HG03442 (cell line): ENCODE measurements at regions not wholly inside any gene's neighbourhood (a gene's known extent, or its start where the extent isn't known, plus 50 kb on each side); places are given as distances from the start of the nearest gene placed in this dataset.

ENCODE experiments used
- ATAC-seq: cut with Tn5 transposase; IDR thresholded peaks from one replicate; pipeline ENCODE4 v1.9.1; 2021; ENCODE audit warnings: mild to moderate bottlenecking, moderate library complexity; ENCODE audit not compliant: unreplicated experiment

DNA sequence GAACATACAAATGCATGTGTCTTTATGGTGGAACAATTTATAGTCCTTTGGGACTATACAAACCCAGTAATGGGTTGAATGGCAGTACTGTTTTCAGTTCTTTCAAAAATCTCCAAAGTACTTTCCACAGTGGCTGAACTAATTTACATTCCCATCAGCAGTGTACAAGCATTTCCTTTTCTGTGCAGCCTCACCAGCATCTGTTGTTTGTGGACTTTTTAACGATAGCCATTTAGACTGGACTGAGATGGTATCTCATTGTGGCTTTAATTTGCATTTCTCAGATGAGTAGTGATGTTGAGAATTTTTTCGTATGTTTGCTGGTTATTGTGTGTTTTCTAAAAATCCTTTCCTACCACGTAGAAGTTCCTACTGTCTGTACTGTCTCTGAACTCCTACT lies 327.2 kb upstream of the ZFP64 start:
- ATAC-seq, result no peak

DNA sequence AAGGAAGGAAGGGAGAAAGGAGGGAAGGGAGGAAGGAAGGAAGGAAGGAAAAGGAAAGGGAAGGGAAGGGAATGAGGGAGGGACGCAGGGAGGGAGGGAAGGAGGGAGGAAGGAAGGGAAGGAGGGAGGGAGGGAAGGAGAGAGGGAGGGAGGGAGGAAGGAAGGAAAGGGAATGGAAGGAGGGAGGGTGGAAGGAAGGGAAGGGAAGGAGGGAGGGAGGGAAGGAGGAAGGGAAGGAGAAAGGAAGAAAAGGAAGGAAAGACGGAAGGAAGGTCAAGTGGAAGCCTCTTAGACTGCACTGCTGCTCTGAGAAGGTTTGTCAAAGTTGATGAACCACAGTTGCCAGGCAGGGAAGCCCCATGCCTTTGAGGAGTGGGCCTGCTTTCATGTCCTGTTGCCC lies 324.3 kb upstream of the ZFP64 start:
- no peak for ATAC-seq

DNA sequence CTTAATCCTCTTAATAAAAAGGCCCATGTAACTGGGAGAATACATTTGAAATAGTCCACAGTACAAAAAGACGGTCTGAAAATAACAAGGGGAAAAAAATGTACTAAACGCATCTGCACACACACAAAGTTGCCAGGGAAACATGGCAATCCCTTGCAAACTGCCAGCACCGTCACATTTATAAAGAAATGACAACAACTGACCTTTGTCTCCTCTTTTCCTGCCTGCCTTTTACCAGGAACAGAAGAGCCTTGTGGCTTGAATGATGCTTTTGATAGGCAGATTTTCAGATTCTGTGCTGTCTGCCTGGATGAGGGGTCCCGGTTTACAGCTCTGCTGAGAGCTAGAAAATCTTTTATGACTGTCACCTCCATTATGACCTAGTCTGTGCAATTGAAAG lies 308.6 kb upstream of the ZFP64 start:
- no peak for ATAC-seq

GRCh38 chr20:52497731-52498130 lies 306.2 kb upstream of the ZFP64 start:
- ATAC-seq, result no peak

- ATAC-seq, result no peak
Observed at GRCh38 chr20:52496191-52496590, 304.6 kb upstream of the ZFP64 start.

GRCh38 chr20:52494244-52494643 lies 302.7 kb upstream of the ZFP64 start:
- no peak for ATAC-seq

GRCh38 chr20:52493171-52493721 lies 301.7 kb upstream of the ZFP64 start:
- ATAC-seq, result no peak

GRCh38 chr20:52490711-52491430 lies 299.3 kb upstream of the ZFP64 start:
- no peak for ATAC-seq

- no peak for ATAC-seq
Observed at GRCh38 chr20:52484438-52484837, 292.9 kb upstream of the ZFP64 start.

GRCh38 chr20:52483382-52483781 lies 291.8 kb upstream of the ZFP64 start:
- no peak for ATAC-seq

- no peak for ATAC-seq
Observed at GRCh38 chr20:52482044-52482443, 290.5 kb upstream of the ZFP64 start.

GRCh38 chr20:52481443-52481842 lies 289.9 kb upstream of the ZFP64 start:
- ATAC-seq, result no peak

DNA sequence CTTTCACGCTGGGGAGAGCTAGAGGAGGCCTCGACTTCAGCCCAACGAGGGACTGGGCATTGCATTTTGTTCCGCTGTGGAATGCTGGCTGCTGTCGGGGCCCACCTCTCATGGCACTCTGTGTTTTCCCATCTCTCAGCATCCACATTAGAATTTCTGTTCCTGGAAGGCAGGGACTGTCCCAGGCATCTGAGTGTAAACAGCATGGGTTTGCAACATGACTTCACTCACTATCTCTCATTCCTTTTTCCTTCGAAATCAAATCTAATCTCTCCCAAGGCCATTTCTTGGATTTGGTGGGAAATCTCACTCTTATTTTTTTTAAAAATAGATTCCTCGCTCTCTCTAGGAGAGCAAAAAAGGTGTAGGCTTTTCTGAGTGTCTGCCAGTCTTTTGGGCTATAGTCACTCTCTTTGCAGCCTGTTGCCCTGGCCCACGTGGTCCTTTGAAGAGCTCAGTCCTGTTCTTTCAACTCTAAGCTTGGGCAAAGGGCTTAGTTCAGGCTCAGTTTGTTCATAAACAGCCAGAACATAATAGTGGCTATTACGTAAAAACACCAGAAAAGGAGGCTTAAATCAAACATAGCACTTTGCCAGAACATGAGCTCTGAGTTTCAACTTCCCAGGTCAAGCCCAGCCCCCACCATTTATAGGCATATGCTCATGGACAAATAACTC lies 284.6 kb upstream of the ZFP64 start:
- ATAC-seq, result no peak

DNA sequence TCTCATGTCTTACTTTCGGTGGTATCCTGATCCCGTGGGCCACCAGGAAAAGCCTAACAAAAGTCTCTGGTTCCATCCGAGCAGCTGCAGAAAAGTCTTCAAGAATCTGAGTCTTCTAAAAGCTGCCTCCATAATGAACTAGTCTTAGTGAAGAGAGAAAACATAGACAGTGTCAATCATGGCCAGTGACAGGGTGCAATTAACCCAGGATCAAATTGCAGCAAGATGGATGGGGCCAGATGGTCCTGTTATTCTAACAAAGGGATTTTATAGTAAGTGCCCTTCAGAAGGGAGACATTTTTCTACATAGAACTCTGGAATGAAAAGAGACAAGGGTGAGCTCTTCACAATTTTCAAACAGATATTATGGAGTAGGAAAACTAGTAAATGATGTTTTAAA lies 281.6 kb upstream of the ZFP64 start:
- no peak for ATAC-seq

GRCh38 chr20:52470561-52470960 lies 279.0 kb upstream of the ZFP64 start:
- no peak for ATAC-seq

GRCh38 chr20:52469128-52469527 lies 277.5 kb upstream of the ZFP64 start:
- ATAC-seq, result no peak

GRCh38 chr20:52465991-52466390 lies 274.4 kb upstream of the ZFP64 start:
- ATAC-seq, result no peak

DNA sequence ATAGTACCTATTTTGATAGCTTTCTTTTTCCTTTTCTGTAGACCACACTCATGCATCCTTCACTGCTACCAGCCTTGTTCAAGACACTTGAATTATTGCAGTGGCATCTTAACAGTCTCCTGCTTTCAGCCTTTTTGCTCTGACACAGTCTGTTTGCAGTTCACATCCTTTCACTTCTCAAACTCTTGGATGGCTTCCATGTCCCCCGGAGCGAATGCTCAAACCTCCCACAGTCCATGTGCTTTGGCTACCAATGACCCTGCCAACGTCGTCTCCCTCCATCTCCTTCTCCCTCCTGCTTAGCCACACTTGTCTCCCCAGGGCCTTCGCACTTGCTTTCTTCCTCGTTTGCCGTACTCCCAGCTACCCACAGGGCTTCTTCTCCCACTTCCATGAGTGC lies 270.0 kb upstream of the ZFP64 start:
- no peak for ATAC-seq

DNA sequence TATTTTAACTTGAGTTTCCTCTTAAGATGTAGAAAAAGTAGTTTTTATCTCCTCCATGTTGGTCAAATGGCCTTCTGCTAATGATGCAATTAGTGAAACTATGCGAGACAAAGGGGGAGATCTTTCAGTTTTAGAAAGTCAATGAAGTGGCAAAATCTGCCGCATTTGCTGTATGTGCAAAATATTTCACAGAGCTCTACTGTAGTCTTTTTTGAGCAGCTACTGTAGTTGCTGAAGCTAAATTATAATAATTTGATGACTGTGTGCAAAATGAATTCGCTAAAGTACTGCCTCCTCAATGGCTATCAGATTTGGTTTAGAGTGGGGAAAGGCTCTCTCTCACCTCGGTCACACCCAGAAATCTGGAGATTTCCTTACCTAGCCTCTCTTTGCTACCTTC lies 267.6 kb upstream of the ZFP64 start:
- ATAC-seq, result no peak

- no peak for ATAC-seq
Observed at GRCh38 chr20:52457826-52458225, 266.2 kb upstream of the ZFP64 start.

DNA sequence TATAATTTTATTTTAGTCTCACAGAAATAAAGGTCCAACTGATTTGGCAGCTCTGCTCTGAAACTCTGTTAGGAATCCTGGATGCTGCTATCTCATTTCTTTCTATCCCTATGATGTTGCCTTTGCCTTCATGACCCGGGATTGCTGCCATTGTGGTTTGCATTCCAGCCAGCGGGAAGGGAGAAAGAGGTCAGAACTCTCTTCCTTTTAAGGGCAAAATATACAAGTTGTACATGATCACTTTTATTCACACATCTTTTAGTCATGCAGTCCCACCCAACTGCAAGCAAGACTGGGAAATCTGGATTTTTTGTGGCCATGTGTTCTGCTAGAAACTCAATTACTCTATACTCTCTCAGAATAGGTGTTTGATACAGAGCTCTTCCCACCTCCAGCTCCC lies 263.1 kb upstream of the ZFP64 start:
- ATAC-seq, result no peak

DNA sequence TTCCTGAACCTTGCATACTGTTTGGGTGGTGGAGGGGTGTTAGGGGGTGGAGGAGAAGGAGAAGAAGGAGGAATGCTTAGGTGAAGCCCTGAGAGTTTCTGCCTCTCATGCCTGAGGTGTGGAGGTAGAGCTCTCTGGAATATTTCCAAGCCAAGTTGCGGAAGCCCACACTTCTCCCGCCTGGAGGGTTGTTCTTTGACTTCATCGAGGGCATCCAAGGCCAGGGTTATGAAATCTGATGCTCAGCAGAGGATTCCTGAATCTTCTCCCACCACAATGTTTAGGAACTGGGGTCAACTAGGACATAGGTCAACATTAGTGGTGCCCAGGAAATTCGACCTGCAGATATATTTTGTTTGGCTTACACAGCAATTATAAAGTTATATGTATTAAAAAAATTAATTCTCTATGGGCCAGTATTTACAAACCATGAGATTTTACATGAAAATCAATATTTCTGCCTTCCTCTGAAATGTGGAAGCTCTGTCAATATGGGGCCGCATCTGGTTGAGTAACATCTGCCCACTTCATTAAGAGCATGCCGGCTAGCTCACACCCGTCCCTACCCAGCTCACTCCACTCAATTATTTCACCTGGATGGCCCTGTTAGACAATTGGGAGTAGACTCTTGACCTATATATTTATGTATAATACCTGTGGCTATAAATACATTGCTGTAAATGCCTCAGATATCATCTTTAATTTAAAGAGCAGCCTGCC lies 257.1 kb upstream of the ZFP64 start:
- ATAC-seq, result no peak
